ENCODE measurements at regions not wholly inside any gene's neighbourhood (a gene's known extent, or its start where the extent isn't known, plus 50 kb on each side); places are given as distances from the start of the nearest gene placed in this dataset.
"Not testable (repeated sequence)": the region's sequence is repeated elsewhere in the genome, so short reads cannot be mapped to it uniquely, and the experiment has no call there.

GRCh38 chr2:147600646-147601045, 244.2 kb upstream of the ACVR2A start:
- TF ChIP-seq CTCF (IDR thresholded peaks at IDR 0.05; ENCODE audit: unreplicated experiment) = no peak
- Mint-ChIP-seq H3K27me3 (ENCODE audit: insufficient read depth, unreplicated experiment) (no peaks in the 10 kb centered on the region), H3K36me3 (ENCODE audit: insufficient read depth, unreplicated experiment) (no peaks in the 10 kb centered on the region), H3K4me1 (ENCODE audit: insufficient read depth, unreplicated experiment) (no peaks in the 10 kb centered on the region), H3K27ac (ENCODE audit: low read depth, unreplicated experiment) (no peak overlapping the region), H3K9me3 (ENCODE audit: unreplicated experiment) (no peaks in the 10 kb centered on the region), H3K4me3 (ENCODE audit: unreplicated experiment) (no peak overlapping the region)
- ChIA-PET POLR2A (no interaction called here), CTCF (no interaction called here)
- BruUV-seq (replicated peaks) = no TSS peak
- intact Hi-C loops (cut with micrococcal nuclease) = no loop called here
- no peak for DNase-seq (ENCODE audit: unreplicated experiment)

DNA sequence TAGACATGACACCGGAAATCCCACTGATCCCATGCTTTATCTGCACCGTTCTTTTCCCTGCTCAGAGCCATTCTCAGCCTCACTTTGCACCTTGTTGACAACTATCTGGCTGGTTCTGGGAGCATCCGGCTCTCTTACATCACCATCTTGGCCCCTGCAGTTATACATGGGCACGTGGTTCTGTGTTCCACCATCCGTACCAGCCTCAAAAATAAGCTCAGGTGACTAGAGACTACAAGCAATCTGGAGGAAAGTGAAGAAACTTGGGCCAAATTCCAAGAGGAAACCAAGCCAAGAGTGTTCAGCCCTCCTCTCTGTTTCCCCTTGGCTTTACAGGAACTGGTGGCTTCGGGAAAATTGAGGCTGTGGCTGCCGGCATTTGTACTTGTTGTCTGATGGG, 244.6 kb upstream of the ACVR2A start:
- intact Hi-C loops (cut with micrococcal nuclease) = no loop called here
- H3K9me3 Mint-ChIP-seq (ENCODE audit: unreplicated experiment) = no peaks in the 10 kb centered on the region
- no TSS peak for BruUV-seq (replicated peaks)
- no peak overlapping the region for H3K27ac Mint-ChIP-seq (ENCODE audit: low read depth, unreplicated experiment)
- ChIA-PET CTCF (no interaction called here), POLR2A (no interaction called here)
- H3K4me3 Mint-ChIP-seq (ENCODE audit: unreplicated experiment) = no peak overlapping the region
- no peaks in the 10 kb centered on the region for H3K36me3 Mint-ChIP-seq (ENCODE audit: insufficient read depth, unreplicated experiment)
- TF ChIP-seq CTCF (IDR thresholded peaks at IDR 0.05; ENCODE audit: unreplicated experiment) = no peak
- no peaks in the 10 kb centered on the region for H3K27me3 Mint-ChIP-seq (ENCODE audit: insufficient read depth, unreplicated experiment)
- DNase-seq (ENCODE audit: unreplicated experiment) = peak; percentile 39
- no peaks in the 10 kb centered on the region for H3K4me1 Mint-ChIP-seq (ENCODE audit: insufficient read depth, unreplicated experiment)

GRCh38 chr2:147595200-147595599, 249.6 kb upstream of the ACVR2A start:
- no peak overlapping the region for H3K4me3 Mint-ChIP-seq (ENCODE audit: unreplicated experiment)
- no peaks in the 10 kb centered on the region for H3K4me1 Mint-ChIP-seq (ENCODE audit: insufficient read depth, unreplicated experiment)
- ChIA-PET CTCF (no interaction called here), POLR2A (interaction anchor here (0.7 kb wide), 1 partner anchor 21 kb away, joined by 6 read pairs; no protein-coding TSS in a partner anchor)
- DNase-seq (ENCODE audit: unreplicated experiment) = no peak
- H3K9me3 Mint-ChIP-seq (ENCODE audit: unreplicated experiment) = peaks cover 10% of the 10 kb centered on the region
- no TSS peak for BruUV-seq (replicated peaks)
- H3K36me3 Mint-ChIP-seq (ENCODE audit: insufficient read depth, unreplicated experiment) = no peaks in the 10 kb centered on the region
- H3K27ac Mint-ChIP-seq (ENCODE audit: low read depth, unreplicated experiment) = no peak overlapping the region
- intact Hi-C loops (cut with micrococcal nuclease) = no loop called here
- no peak for TF ChIP-seq CTCF (IDR thresholded peaks at IDR 0.05; ENCODE audit: unreplicated experiment)
- no peaks in the 10 kb centered on the region for H3K27me3 Mint-ChIP-seq (ENCODE audit: insufficient read depth, unreplicated experiment)

- H3K9me3 Mint-ChIP-seq (ENCODE audit: unreplicated experiment) = peaks cover 10% of the 10 kb centered on the region
- no peak overlapping the region for H3K4me3 Mint-ChIP-seq (ENCODE audit: unreplicated experiment)
- no peaks in the 10 kb centered on the region for H3K4me1 Mint-ChIP-seq (ENCODE audit: insufficient read depth, unreplicated experiment)
- intact Hi-C loops (cut with micrococcal nuclease) = no loop called here
- CTCF ChIA-PET = interaction anchor here (0.8 kb wide), 1 partner anchor 20 kb away, joined by 3 read pairs; no protein-coding TSS in a partner anchor
- H3K27me3 Mint-ChIP-seq (ENCODE audit: insufficient read depth, unreplicated experiment) = no peaks in the 10 kb centered on the region
- DNase-seq (ENCODE audit: unreplicated experiment) = no peak
- no peaks in the 10 kb centered on the region for H3K36me3 Mint-ChIP-seq (ENCODE audit: insufficient read depth, unreplicated experiment)
- POLR2A ChIA-PET = no interaction called here
- TF ChIP-seq CTCF (IDR thresholded peaks at IDR 0.05; ENCODE audit: unreplicated experiment) = no peak
- BruUV-seq (replicated peaks) = no TSS peak
- no peak overlapping the region for H3K27ac Mint-ChIP-seq (ENCODE audit: low read depth, unreplicated experiment)
Measured at GRCh38 chr2:147594038-147594437, 250.8 kb upstream of the ACVR2A start.

- H3K9me3 Mint-ChIP-seq (ENCODE audit: unreplicated experiment); H3K36me3 Mint-ChIP-seq (ENCODE audit: insufficient read depth, unreplicated experiment); intact Hi-C loops (cut with micrococcal nuclease); POLR2A ChIA-PET; H3K4me3 Mint-ChIP-seq (ENCODE audit: unreplicated experiment); DNase-seq (ENCODE audit: unreplicated experiment); CTCF ChIA-PET; H3K4me1 Mint-ChIP-seq (ENCODE audit: insufficient read depth, unreplicated experiment); H3K27ac Mint-ChIP-seq (ENCODE audit: low read depth, unreplicated experiment); BruUV-seq (replicated peaks); H3K27me3 Mint-ChIP-seq (ENCODE audit: insufficient read depth, unreplicated experiment): not testable (repeated sequence)
Measured at GRCh38 chr2:147592784-147593183, 252.0 kb upstream of the ACVR2A start.

All from MCF 10A (cell line).